ENCODE measurements at regions not wholly inside any gene's neighbourhood (a gene's known extent, or its start where the extent isn't known, plus 50 kb on each side); places are given as distances from the start of the nearest gene placed in this dataset.

- intact Hi-C loops (cut with DNase I) = no loop called here
- no peak for DNase-seq (ENCODE audit: extremely low spot score)
- H3K4me3 ChIP-seq = no peak overlapping the region
- peaks cover 0 to 7% (median 5%) of the 10 kb centered on the region in 4 donors for H3K4me1 ChIP-seq
- H3K27me3 ChIP-seq = no peaks in the 10 kb centered on the region
- TF ChIP-seq EP300 (IDR thresholded peaks at IDR 0.05) = no peak
- no peak for TF ChIP-seq CTCF (IDR thresholded peaks at IDR 0.05)
- no peak for TF ChIP-seq POLR2A (IDR thresholded peaks at IDR 0.05; ENCODE audit: low read depth)
- no peak for TF ChIP-seq POLR2AphosphoS5 (IDR thresholded peaks at IDR 0.05)
- H3K27ac ChIP-seq (replicated peaks in 1 of 4) = no peak overlapping the region
- H3K36me3 ChIP-seq = no peaks in the 10 kb centered on the region
- H3K9me3 ChIP-seq = no peaks in the 10 kb centered on the region
Measured at GRCh38 chr5:89850513-89850865, 559.1 kb downstream of the CETN3 start.

GRCh38 chr5:89849830-89850512 is 559.6 kb downstream of the CETN3 start:
- Histone ChIP-seq H3K4me3 (no peak overlapping the region), H3K36me3 (no peaks in the 10 kb centered on the region), H3K4me1 (peaks cover 0 to 7% (median 5%) of the 10 kb centered on the region in 4 donors), H3K27me3 (no peaks in the 10 kb centered on the region), H3K27ac (replicated peaks in 1 of 4) (no peak overlapping the region), H3K9me3 (no peaks in the 10 kb centered on the region)
- TF ChIP-seq POLR2AphosphoS5 (IDR thresholded peaks at IDR 0.05) = no peak
- TF ChIP-seq EP300 (IDR thresholded peaks at IDR 0.05) = no peak
- no peak for TF ChIP-seq POLR2A (IDR thresholded peaks at IDR 0.05; ENCODE audit: low read depth)
- TF ChIP-seq CTCF (IDR thresholded peaks at IDR 0.05) = no peak
- WGBS = 41% methylated on average over 1 of the region's 1 CpG
- DNase-seq (ENCODE audit: extremely low spot score) = no peak
- intact Hi-C loops (cut with DNase I) = no loop called here

- no peak for TF ChIP-seq EP300 (IDR thresholded peaks at IDR 0.05)
- no peak for TF ChIP-seq POLR2AphosphoS5 (IDR thresholded peaks at IDR 0.05)
- no peak for TF ChIP-seq CTCF (IDR thresholded peaks at IDR 0.05)
- TF ChIP-seq POLR2A (IDR thresholded peaks at IDR 0.05; ENCODE audit: low read depth) = no peak
- no peak overlapping the region for H3K4me3 ChIP-seq
- no peaks in the 10 kb centered on the region for H3K36me3 ChIP-seq
- intact Hi-C loops (cut with DNase I) = no loop called here
- no peak overlapping the region for H3K27ac ChIP-seq (replicated peaks in 1 of 4)
- H3K9me3 ChIP-seq = no peaks in the 10 kb centered on the region
- no peaks in the 10 kb centered on the region for H3K27me3 ChIP-seq
- DNase-seq (ENCODE audit: extremely low spot score) = no peak
- H3K4me1 ChIP-seq = peaks cover 0 to 7% (median 5%) of the 10 kb centered on the region in 4 donors
- 85% methylated on average over 4 of the region's 4 CpGs for WGBS
Measured at GRCh38 chr5:89847743-89848142, 561.8 kb downstream of the CETN3 start.

- no peak overlapping the region for H3K27ac ChIP-seq (replicated peaks in 1 of 4)
- no peak for TF ChIP-seq CTCF (IDR thresholded peaks at IDR 0.05)
- TF ChIP-seq POLR2A (IDR thresholded peaks at IDR 0.05; ENCODE audit: low read depth) = no peak
- no peak for TF ChIP-seq POLR2AphosphoS5 (IDR thresholded peaks at IDR 0.05)
- no peak for TF ChIP-seq EP300 (IDR thresholded peaks at IDR 0.05)
- no peaks in the 10 kb centered on the region for H3K36me3 ChIP-seq
- no peak overlapping the region for H3K4me3 ChIP-seq
- no peaks in the 10 kb centered on the region for H3K9me3 ChIP-seq
- H3K4me1 ChIP-seq = peaks cover 0 to under 1% (median 0%) of the 10 kb centered on the region in 4 donors
- DNase-seq (ENCODE audit: extremely low spot score) = no peak
- intact Hi-C loops (cut with DNase I) = no loop called here
- H3K27me3 ChIP-seq = no peaks in the 10 kb centered on the region
Measured at GRCh38 chr5:89844548-89844947, 565.0 kb downstream of the CETN3 start.

- Histone ChIP-seq H3K9me3 (no peaks in the 10 kb centered on the region), H3K4me3 (no peak overlapping the region), H3K27ac (replicated peaks in 1 of 4) (no peak overlapping the region), H3K36me3 (no peaks in the 10 kb centered on the region), H3K27me3 (no peaks in the 10 kb centered on the region), H3K4me1 (no peaks in the 10 kb centered on the region)
- no peak for TF ChIP-seq EP300 (IDR thresholded peaks at IDR 0.05)
- TF ChIP-seq POLR2AphosphoS5 (IDR thresholded peaks at IDR 0.05) = no peak
- TF ChIP-seq CTCF (IDR thresholded peaks at IDR 0.05) = no peak
- no peak for TF ChIP-seq POLR2A (IDR thresholded peaks at IDR 0.05; ENCODE audit: low read depth)
- WGBS = 14% methylated on average over 1 of the region's 1 CpG
- DNase-seq (ENCODE audit: extremely low spot score) = no peak
- intact Hi-C loops (cut with DNase I) = no loop called here
Measured at GRCh38 chr5:89842531-89842930, 567.0 kb downstream of the CETN3 start.

Measured in esophagus muscularis mucosa (tissue), 4 donors.